Occipital lobe (tissue), 1 donor: ENCODE measurements at regions not wholly inside any gene's neighbourhood (a gene's known extent, or its start where the extent isn't known, plus 50 kb on each side); places are given as distances from the start of the nearest gene placed in this dataset.

Experiments
- DNase-seq: peaks from one replicate; lab custom pipeline; 2025; lab: John Stamatoyannopoulos, UW

- DNase-seq: no peak
Measured at GRCh38 chr10:8594176-8594575, 539.7 kb downstream of the GATA3 start.

- DNase-seq: no peak
Measured at GRCh38 chr10:8594711-8595110, 540.2 kb downstream of the GATA3 start.

- DNase-seq: no peak
Measured at GRCh38 chr10:8595140-8595539, 540.7 kb downstream of the GATA3 start.

GRCh38 chr10:8596929-8597472, 542.5 kb downstream of the GATA3 start:
- DNase-seq: no peak

- no peak for DNase-seq
Measured at GRCh38 chr10:8600192-8600591, 545.7 kb downstream of the GATA3 start.

- no peak for DNase-seq
Measured at GRCh38 chr10:8602821-8603220, 548.3 kb downstream of the GATA3 start.

GRCh38 chr10:8614054-8614565, 559.6 kb downstream of the GATA3 start:
- DNase-seq: no peak

- DNase-seq: no peak
Measured at GRCh38 chr10:8615118-8615517, 560.6 kb downstream of the GATA3 start.

GRCh38 chr10:8616166-8616565, 561.7 kb downstream of the GATA3 start:
- no peak for DNase-seq

GRCh38 chr10:8617792-8618191, 563.3 kb downstream of the GATA3 start:
- DNase-seq: no peak

GRCh38 chr10:8618834-8619233, 564.3 kb downstream of the GATA3 start:
- DNase-seq: no peak

GRCh38 chr10:8628351-8628750, 573.9 kb downstream of the GATA3 start:
- DNase-seq: no peak

- no peak for DNase-seq
Measured at GRCh38 chr10:8633909-8634308, 579.4 kb downstream of the GATA3 start.

GRCh38 chr10:8636371-8636770, 581.9 kb downstream of the GATA3 start:
- no peak for DNase-seq

- no peak for DNase-seq
Measured at GRCh38 chr10:8637640-8638039, 583.2 kb downstream of the GATA3 start.

- DNase-seq: no peak
Measured at GRCh38 chr10:8638088-8638672, 583.7 kb downstream of the GATA3 start.

- no peak for DNase-seq
Measured at GRCh38 chr10:8639486-8640185, 585.1 kb downstream of the GATA3 start.

GRCh38 chr10:8640301-8640700, 585.8 kb downstream of the GATA3 start:
- DNase-seq: no peak

GRCh38 chr10:8640878-8641277, 586.4 kb downstream of the GATA3 start:
- DNase-seq: no peak

GRCh38 chr10:8656261-8656660, 601.8 kb downstream of the GATA3 start:
- no peak for DNase-seq

GRCh38 chr10:8659982-8660381, 605.5 kb downstream of the GATA3 start:
- DNase-seq: no peak

- no peak for DNase-seq
Measured at GRCh38 chr10:8661886-8662285, 607.4 kb downstream of the GATA3 start.

GRCh38 chr10:8663131-8663530, 608.6 kb downstream of the GATA3 start:
- no peak for DNase-seq
